Stimulated activated naive CD8-positive, alpha-beta T cell treated with anti-CD3 and anti-CD28 coated beads, Interleukin-15, amount 100 ng/mL, for 72 hours (primary cell): ENCODE measurements at regions not wholly inside any gene's neighbourhood (a gene's known extent, or its start where the extent isn't known, plus 50 kb on each side); places are given as distances from the start of the nearest gene placed in this dataset.
"Not testable (repeated sequence)": the region's sequence is repeated elsewhere in the genome, so short reads cannot be mapped to it uniquely, and the experiment has no call there.

Experiments used
- ATAC-seq: fragments of 150-1000 bp; cut with Tn5 transposase; 2 replicates; pipeline ENCODE4 v1.10.0; 2021; ENCODE audit warnings: mild to moderate bottlenecking, moderate library complexity
- DNase-seq, 2 donors: peaks; one replicate each; pipeline ENCODE4 v3.0.0; 2021 to 2022
- H3K27ac Mint-ChIP-seq, 2 donors: one replicate each; pipeline ENCODE4 v1.8.0; 2022; ENCODE audit warnings: mild to moderate bottlenecking in 2 of 2, mixed read lengths in 2 of 2, moderate library complexity in 2 of 2
- H3K27me3 Mint-ChIP-seq: one replicate; pipeline ENCODE4 v1.8.0; 2022; ENCODE audit warnings: mixed read lengths
- H3K4me1 Mint-ChIP-seq: one replicate; pipeline ENCODE4 v1.8.0; 2022; ENCODE audit warnings: mild to moderate bottlenecking, mixed read lengths
- H3K4me3 Mint-ChIP-seq, 2 donors: one replicate each; pipeline ENCODE4 v1.8.0; 2022; ENCODE audit warnings: mild to moderate bottlenecking in 2 of 2, mixed read lengths in 2 of 2, moderate library complexity in 1 of 2
- H3K9me3 Mint-ChIP-seq, 2 donors: one replicate each; pipeline ENCODE4 v1.8.0; 2022; ENCODE audit warnings: mixed read lengths in 2 of 2

DNA sequence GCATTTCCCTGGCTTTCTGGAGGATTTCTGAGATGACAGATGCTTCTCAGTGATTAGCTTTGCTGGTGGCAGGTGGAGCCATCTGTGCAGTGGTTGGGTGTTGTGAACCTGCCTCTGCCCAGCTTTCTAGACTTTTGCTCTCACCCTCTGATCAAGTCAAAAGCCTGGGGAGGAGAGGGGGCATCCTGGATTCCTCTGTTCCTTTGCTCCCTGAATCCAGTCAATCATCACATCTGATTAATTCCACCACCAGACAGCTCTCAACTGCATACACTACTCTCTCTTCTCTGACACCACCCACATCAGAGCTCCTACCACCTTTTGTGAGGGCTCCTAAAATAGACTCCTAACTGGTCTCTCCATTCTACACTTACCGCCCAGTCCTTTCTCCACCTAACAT is 283.5 kb downstream of the WDR11 start:
- H3K4me3 Mint-ChIP-seq: no peak overlapping the region
- no peaks in the 10 kb centered on the region for H3K4me1 Mint-ChIP-seq
- ATAC-seq (no peak), DNase-seq (no peak)
- peaks cover 11% of the 10 kb centered on the region for H3K27me3 Mint-ChIP-seq
- H3K27ac Mint-ChIP-seq: peak overlapping the region in 1 of 2 donors; percentile 33
- H3K9me3 Mint-ChIP-seq: peaks cover 6 to 7% of the 10 kb centered on the region in 2 donors

DNA sequence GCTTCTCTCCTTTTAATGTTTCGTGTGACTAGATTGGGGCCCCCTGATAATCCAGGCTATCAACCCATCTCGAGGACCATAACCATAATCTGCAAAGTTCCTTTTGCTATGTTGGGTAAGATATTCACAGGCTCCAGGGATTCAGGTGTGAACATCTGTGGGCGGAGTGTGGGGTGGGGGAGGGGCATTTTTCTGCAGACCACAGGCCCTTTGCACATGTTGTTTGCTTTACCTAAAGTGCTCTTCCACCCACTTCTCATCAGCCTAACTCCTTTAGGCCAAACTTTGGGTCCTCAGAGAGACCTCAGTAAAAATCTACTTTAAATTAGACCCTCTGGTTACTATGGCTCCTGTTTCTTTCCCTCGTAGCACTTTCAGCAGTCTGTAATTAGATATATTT is 284.4 kb downstream of the WDR11 start:
- Mint-ChIP-seq H3K4me3 (no peak overlapping the region), H3K27ac (no peak overlapping the region), H3K27me3 (peaks cover 8% of the 10 kb centered on the region), H3K4me1 (no peaks in the 10 kb centered on the region), H3K9me3 (peaks cover 6 to 7% of the 10 kb centered on the region in 2 donors)
- no peak for ATAC-seq
- DNase-seq: no peak

DNA sequence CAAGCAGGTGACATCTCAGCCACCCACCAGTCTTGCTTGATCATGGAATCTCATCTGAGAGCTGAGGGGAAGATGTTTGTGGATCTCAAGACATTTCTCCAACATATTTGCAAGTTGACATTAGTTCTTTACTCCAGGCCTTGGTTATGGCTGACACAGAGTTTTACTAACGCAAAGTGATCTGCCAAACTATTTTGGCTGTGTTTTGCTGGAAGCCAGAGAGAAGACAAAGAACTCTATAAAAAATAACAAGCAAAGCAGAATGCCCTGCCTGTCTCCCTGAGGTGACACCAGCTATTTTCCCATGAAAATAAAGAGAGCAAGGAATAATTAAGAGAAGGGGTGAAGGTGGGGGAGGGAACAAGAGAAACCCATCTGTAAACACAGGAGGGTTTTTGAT is 286.4 kb downstream of the WDR11 start:
- Mint-ChIP-seq H3K9me3 (peaks cover 11 to 15% of the 10 kb centered on the region in 2 donors), H3K27ac (no peak overlapping the region), H3K4me3 (no peak overlapping the region), H3K4me1 (no peaks in the 10 kb centered on the region), H3K27me3 (peaks cover 8% of the 10 kb centered on the region)
- no peak for DNase-seq
- ATAC-seq: no peak

DNA sequence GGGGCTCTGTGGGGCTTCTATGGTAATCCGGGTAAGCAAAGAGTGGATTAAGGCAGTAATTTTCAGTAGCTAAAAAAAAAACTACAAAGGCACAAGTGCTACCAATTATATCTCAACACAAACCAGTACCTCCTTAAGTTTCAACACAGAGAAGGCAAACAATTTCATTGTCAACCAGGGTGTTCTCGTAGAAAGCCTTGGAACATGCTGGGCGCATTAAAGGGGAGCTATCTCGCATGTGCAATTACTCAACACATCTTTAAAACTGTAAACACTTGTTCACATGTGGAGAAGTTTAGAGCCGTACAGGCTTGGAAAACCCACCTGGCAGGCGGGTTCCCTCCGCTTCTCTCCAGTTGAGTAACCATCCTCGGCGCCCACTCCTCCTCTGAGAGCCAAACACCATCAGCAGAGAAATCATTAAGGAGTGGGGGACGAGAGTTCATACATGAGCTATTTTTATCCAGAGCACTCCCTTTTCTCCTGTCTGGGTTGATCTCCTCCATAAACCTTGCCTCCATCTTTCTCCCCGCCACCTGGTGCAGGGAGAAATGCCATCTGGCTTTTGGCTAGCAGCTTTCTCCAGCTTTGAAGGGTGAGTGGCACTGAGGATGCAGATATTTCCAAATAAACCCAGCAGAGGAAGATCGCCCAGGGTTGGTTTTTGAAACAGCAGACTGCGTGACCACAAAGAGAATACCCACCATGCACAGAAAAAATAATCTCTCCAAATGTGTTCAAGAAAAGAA is 287.1 kb downstream of the WDR11 start:
- DNase-seq (no peak), ATAC-seq (no peak)
- Mint-ChIP-seq H3K4me3 (no peak overlapping the region), H3K4me1 (no peaks in the 10 kb centered on the region), H3K9me3 (peaks cover 17 to 22% of the 10 kb centered on the region in 2 donors), H3K27ac (no peak overlapping the region), H3K27me3 (peaks cover 8% of the 10 kb centered on the region)

DNA sequence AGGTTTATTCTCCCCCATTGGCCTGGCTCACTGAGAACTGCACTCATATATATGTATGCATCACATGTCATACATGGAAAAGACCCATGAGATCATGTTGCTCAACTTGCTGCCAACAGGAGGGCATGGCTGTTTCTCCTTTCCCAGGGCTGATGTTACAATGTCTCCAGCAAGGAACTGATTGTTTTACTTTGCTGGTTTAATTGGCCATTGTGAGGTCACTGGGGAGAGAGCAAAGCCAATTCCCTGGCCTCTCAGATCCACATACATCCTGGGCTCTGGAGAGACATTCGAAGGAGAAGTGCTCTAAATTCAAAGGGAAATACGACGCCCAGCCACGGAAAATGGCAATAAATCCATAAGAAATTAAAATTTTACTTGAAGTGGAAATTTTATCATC is 287.8 kb downstream of the WDR11 start:
- DNase-seq (no peak), ATAC-seq (no peak)
- peaks cover 18 to 25% of the 10 kb centered on the region in 2 donors for H3K9me3 Mint-ChIP-seq
- H3K27me3 Mint-ChIP-seq: peaks cover 8% of the 10 kb centered on the region
- no peak overlapping the region for H3K27ac Mint-ChIP-seq
- H3K4me3 Mint-ChIP-seq: no peak overlapping the region
- H3K4me1 Mint-ChIP-seq: no peaks in the 10 kb centered on the region

DNA sequence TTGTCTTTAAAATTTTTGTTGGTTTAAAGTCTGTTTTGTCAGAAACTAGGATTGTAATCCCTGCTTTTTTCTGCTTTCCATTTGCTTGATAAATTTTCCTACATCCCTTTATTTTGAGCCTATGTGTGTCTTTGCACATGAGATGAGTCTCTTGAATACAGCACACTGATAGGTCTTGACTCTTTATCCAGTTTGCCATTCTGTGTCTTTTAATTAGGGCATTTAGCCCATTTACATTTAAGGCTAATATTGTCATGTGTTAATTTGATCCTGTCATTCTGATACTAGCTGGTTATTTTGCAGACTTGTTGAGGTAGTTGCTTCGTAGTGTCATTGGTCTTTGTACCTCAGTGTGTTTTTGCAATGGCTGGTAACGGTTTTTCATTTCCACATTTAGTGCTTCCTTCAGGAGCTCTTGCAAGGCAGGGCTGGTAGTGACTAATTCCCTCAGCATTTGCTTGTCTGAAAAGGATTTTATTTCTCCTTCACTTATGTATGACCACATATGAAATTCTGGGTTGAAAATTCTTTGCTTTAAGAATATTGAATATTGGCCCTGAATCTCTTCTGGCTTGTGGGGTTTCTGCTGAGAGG is 294.7 kb downstream of the WDR11 start:
- H3K4me3 Mint-ChIP-seq, DNase-seq, H3K27me3 Mint-ChIP-seq, ATAC-seq, H3K4me1 Mint-ChIP-seq: not testable (repeated sequence)
- Mint-ChIP-seq H3K9me3 (peaks cover 25 to 34% of the 10 kb centered on the region in 2 donors), H3K27ac (peak overlapping the region in 1 of 2 donors; percentile 3)

DNA sequence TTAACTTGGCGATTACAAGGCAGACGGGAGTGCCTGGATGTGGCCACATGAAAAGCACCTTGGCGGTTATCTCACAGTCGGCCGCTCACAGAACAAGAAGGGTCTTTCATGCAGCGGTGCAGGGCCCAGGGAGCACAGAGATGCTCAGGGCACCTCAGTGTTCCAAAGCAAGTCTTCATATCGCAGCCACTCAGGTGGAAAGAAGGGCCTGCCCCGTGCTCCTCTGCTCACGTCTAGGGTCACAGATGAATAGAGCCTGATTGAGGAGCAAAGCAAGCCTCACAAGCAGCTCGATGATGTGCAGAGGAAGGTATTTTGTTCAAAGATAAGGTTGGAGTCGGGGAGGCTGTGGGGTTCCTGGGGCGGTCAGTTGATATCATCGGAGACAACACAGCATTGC is 297.8 kb downstream of the WDR11 start:
- Mint-ChIP-seq H3K9me3 (peaks cover 11 to 26% of the 10 kb centered on the region in 2 donors), H3K27me3 (peaks cover 9% of the 10 kb centered on the region), H3K27ac (no peak overlapping the region), H3K4me1 (no peaks in the 10 kb centered on the region), H3K4me3 (no peak overlapping the region)
- DNase-seq (no peak), ATAC-seq (no peak)

DNA sequence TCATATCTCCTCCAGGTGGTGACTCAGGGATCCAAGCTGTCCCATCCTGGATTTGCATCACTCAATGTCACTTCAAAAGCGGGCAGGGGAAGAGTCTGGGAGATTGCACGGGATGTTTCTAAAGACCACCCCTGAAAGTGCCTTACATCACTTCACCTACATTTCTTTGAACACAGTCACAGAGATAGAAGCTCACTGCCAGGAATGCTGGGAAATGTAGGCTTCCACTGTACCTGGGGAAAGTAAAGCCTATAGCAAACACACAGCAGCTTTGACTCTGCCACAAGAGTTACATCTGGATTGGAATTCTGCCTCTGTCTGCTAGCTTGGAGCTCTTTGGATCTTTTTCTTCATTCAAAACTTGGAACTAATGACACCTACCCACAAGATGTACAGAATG is 300.9 kb downstream of the WDR11 start:
- Mint-ChIP-seq H3K27ac (no peak overlapping the region), H3K4me1 (no peaks in the 10 kb centered on the region), H3K9me3 (peaks cover 0 to 9% of the 10 kb centered on the region in 2 donors), H3K27me3 (peaks cover 9% of the 10 kb centered on the region), H3K4me3 (no peak overlapping the region)
- no peak for ATAC-seq
- no peak for DNase-seq

DNA sequence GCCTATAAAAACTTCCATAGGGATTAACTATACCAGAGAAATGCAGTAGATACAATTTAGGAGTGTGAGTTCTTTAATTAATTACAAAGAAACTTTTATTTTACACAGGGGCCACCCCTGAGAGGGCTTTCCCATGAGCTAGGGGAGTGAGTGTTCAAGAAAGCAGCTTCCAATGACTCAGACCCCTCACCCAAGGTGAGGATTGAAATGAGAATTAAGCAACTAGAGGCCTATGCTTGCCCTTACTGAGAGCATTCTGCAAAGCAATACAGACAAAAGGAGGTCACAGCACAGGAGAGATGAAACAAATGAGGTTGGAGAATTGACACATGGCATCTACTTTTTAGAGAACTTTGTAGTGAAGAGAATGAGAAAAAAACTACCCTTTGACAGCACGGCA is 301.8 kb downstream of the WDR11 start:
- Mint-ChIP-seq H3K9me3 (peaks cover 0 to 9% of the 10 kb centered on the region in 2 donors), H3K4me3 (no peak overlapping the region), H3K27ac (no peak overlapping the region), H3K27me3 (peaks cover 9% of the 10 kb centered on the region), H3K4me1 (no peaks in the 10 kb centered on the region)
- DNase-seq (no peak), ATAC-seq (no peak)

DNA sequence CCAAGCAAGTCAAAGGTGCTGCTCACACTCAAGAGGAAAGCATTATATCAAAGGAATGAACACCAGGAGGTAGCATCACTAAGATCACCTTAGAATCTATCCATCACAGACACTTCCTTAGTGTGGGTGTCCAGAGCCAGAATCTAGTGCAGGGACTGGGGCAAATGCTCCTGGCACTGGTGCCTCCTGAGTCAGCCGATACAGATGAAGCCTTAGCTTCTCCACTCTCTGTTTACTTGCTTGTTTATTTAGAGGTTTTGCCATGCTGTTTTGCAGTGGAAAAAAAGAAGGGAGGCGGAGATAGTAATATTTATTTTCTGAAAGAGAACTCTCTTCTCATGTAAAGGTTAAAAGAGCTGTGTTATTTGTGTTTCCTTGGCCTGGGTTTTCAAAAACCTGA is 303.1 kb downstream of the WDR11 start:
- Mint-ChIP-seq H3K9me3 (peaks cover 0 to 9% of the 10 kb centered on the region in 2 donors), H3K27me3 (peaks cover 9% of the 10 kb centered on the region), H3K4me1 (no peaks in the 10 kb centered on the region), H3K4me3 (no peak overlapping the region), H3K27ac (no peak overlapping the region)
- DNase-seq (no peak), ATAC-seq (no peak)

DNA sequence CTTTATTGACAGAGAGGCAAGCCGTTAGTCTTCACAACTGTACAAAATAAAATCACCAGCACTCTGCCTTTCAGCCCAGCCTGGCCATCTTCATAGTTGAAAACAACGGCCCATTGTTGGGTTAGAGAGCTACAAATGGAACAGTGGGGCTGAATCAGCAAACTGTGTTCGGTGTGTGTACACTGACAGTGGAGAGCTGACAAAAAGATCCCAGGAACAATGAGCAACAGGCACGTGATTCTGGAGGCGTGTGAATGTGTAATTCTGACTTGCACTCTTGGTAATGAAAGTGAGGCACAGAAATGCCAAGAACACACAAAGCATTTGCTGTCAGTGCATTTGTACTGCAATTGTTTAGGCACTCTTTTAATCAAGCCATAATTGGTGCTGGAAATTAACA is 303.7 kb downstream of the WDR11 start:
- no peak for ATAC-seq
- DNase-seq: no peak
- H3K9me3 Mint-ChIP-seq: peaks cover 0 to 9% of the 10 kb centered on the region in 2 donors
- H3K27ac Mint-ChIP-seq: no peak overlapping the region
- H3K27me3 Mint-ChIP-seq: peaks cover 9% of the 10 kb centered on the region
- no peak overlapping the region for H3K4me3 Mint-ChIP-seq
- no peaks in the 10 kb centered on the region for H3K4me1 Mint-ChIP-seq

DNA sequence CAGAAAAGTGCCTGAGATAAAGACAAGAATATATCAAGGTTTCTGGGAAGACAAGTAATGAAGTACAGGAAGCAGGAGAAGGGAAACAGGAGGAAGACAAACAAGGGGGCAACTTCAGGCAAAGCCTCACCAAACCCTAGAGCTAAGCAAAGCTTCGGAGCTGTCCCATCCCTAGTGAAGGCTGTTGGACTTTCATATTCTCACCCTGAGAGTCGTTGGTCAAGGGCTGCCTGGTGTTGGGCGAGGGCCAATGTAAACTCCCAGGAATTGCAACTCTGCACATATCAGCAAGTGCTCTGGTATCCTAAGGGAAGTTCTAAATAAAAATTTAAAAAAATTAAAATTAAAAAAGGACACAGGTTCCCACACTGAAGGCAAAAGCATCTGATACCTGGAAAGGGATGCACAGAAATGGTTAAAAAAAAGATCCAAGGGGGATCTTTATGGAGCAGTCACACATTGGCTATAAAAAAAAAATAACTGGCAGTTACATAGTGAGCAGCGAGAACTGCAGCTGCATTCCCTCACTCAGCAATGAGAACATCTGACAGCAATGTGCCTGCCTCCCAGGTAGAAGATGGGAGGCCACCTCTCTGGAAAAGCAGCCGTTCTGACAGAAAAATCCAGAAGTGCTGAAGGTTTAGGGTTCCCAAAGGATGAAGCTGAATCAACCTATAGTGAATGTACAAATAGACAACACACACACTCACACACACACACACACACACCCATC is 304.7 kb downstream of the WDR11 start:
- H3K9me3 Mint-ChIP-seq: peaks cover 0 to 9% of the 10 kb centered on the region in 2 donors
- ATAC-seq (no peak), DNase-seq (no peak)
- no peak overlapping the region for H3K4me3 Mint-ChIP-seq
- no peak overlapping the region for H3K27ac Mint-ChIP-seq
- H3K4me1 Mint-ChIP-seq: no peaks in the 10 kb centered on the region
- H3K27me3 Mint-ChIP-seq: peaks cover 9% of the 10 kb centered on the region

DNA sequence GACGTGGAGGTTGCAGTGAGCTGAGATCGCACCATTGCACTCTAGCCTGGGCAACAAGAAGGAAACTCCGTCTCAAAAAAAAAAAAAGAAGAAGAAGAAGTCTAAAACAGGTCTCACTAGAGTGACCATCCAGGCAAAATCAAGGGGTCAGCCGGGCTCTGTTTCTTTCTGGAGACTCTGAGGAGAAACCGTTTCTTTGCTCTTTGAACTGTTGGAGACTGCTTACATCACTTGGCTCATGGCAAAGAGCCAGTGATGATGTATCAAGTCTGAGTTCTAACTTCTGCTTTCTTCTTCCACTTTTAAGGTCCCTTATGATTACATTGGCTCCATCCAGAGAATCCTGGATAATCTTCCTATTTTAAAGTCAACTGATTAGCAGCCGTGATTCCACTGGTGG is 306.8 kb downstream of the WDR11 start:
- H3K9me3 Mint-ChIP-seq: no peaks in the 10 kb centered on the region
- H3K27me3 Mint-ChIP-seq: no peaks in the 10 kb centered on the region
- no peak overlapping the region for H3K27ac Mint-ChIP-seq
- H3K4me1 Mint-ChIP-seq: no peaks in the 10 kb centered on the region
- H3K4me3 Mint-ChIP-seq: no peak overlapping the region
- DNase-seq (no peak), ATAC-seq (no peak)

DNA sequence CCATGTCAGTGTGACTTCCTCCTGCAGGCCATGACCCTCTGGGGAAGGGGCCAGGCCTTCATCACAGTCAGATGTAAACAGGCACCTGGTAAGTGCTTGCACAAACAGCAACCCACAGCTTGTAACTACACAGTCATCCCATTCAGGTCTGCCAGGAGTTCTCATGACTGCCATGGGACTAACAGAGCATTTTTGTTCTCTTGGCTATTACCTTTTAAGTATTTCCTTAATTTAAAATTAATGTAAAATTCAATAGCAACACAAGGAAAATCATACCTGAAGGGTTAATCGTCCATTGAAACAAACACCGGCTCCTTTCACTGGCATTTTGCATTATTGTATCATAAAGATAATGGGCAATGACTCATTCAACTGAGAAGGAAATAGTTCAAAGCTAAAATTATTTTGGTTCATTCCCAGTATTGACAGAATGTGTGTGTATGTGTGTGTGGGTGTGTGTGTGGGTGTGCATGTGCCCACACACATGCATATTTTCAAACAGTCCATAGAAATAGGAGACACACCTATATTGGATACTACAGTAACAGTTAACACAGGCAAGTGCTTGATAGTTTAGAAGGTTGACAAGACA is 307.9 kb downstream of the WDR11 start:
- peak; percentile 37 for ATAC-seq

DNA sequence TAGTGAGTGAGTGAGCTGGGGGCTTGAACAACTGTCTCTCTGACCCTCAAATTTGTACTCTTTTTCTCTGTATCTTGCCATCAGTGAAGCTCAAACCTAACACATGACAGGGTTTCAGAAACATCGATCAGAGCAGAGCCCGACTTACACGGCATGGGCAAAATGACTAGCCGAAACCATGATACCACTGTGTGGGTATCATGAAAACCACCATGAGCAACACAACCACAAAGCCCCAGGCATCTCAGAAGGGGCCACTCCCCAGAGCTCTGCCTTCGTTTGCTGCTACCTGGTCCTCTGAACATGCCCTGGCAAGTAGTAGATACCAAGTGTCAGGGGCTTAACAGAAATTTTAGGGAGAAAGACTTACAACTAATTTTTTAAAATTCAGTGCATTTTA is 308.5 kb downstream of the WDR11 start:
- Mint-ChIP-seq H3K4me1 (no peaks in the 10 kb centered on the region), H3K27ac (no peak overlapping the region), H3K4me3 (no peak overlapping the region), H3K27me3 (no peaks in the 10 kb centered on the region), H3K9me3 (no peaks in the 10 kb centered on the region)
- ATAC-seq (peak; percentile 88), DNase-seq (peak in 1 of 2 donors; percentile 26)

More for the DNA sequence above, 307.9 kb downstream of the WDR11 start:
- Mint-ChIP-seq H3K27me3 (no peaks in the 10 kb centered on the region), H3K4me3 (no peak overlapping the region), H3K27ac (no peak overlapping the region), H3K9me3 (no peaks in the 10 kb centered on the region), H3K4me1 (no peaks in the 10 kb centered on the region)
- no peak for DNase-seq

DNA sequence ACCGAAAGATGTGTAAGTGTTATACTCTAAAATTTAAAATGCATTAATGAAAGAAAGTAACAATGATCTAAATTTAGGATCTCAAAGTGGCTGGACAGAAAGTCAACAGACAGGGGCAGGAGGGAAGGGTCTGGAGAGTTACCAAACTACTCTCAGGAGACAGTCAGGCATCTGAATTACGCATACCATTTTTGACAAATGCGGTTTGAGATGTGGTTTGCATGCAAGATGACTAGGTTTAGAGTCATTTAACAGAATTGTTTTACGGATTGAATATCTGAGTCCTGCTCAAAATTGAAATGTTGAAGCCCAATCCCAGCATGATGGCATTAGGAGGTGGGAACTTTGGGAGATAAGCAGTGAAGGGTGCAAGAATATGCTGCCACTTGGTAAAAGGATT is 314.1 kb downstream of the WDR11 start:
- Mint-ChIP-seq H3K4me1 (no peaks in the 10 kb centered on the region), H3K4me3 (no peak overlapping the region), H3K27me3 (no peaks in the 10 kb centered on the region), H3K27ac (no peak overlapping the region), H3K9me3 (no peaks in the 10 kb centered on the region)
- ATAC-seq (no peak), DNase-seq (no peak)
